HG03575 (cell line): ENCODE measurements at regions not wholly inside any gene's neighbourhood (a gene's known extent, or its start where the extent isn't known, plus 50 kb on each side); places are given as distances from the start of the nearest gene placed in this dataset.

Experiments used
- ATAC-seq: cut with Tn5 transposase; IDR thresholded peaks from one replicate; pipeline ENCODE4 v1.9.1; 2021; ENCODE audit not compliant: unreplicated experiment, insufficient number of reproducible peaks, low FRiP score; ENCODE audit errors: extremely low read depth

GRCh38 chr1:60402216-60402615, 328.6 kb upstream of the C1orf87 start:
- no peak for ATAC-seq

- peak; percentile 39 for ATAC-seq
Observed at GRCh38 chr1:60394436-60394835, 320.9 kb upstream of the C1orf87 start.

- ATAC-seq, result peak; percentile 54
Observed at GRCh38 chr1:60390593-60391282, 317.2 kb upstream of the C1orf87 start.

- ATAC-seq, result no peak
Observed at GRCh38 chr1:60388092-60388987, 314.8 kb upstream of the C1orf87 start.

GRCh38 chr1:60387175-60387574, 313.6 kb upstream of the C1orf87 start:
- ATAC-seq, result no peak

- no peak for ATAC-seq
Observed at GRCh38 chr1:60386249-60386648, 312.7 kb upstream of the C1orf87 start.

- ATAC-seq, result no peak
Observed at GRCh38 chr1:60376196-60376595, 302.6 kb upstream of the C1orf87 start.

GRCh38 chr1:60374537-60374936, 301.0 kb upstream of the C1orf87 start:
- no peak for ATAC-seq

GRCh38 chr1:60367532-60367931, 294.0 kb upstream of the C1orf87 start:
- ATAC-seq, result no peak

- no peak for ATAC-seq
Observed at GRCh38 chr1:60359431-60359830, 285.9 kb upstream of the C1orf87 start.

- ATAC-seq, result no peak
Observed at GRCh38 chr1:60350531-60350930, 277.0 kb upstream of the C1orf87 start.

GRCh38 chr1:60348884-60349283, 275.3 kb upstream of the C1orf87 start:
- ATAC-seq, result no peak

- ATAC-seq, result no peak
Observed at GRCh38 chr1:60345621-60346020, 272.1 kb upstream of the C1orf87 start.

GRCh38 chr1:60345049-60345448, 271.5 kb upstream of the C1orf87 start:
- no peak for ATAC-seq

GRCh38 chr1:60343736-60344135, 270.2 kb upstream of the C1orf87 start:
- no peak for ATAC-seq

GRCh38 chr1:60342569-60342968, 269.0 kb upstream of the C1orf87 start:
- no peak for ATAC-seq

- ATAC-seq, result no peak
Observed at GRCh38 chr1:60341274-60341673, 267.7 kb upstream of the C1orf87 start.

GRCh38 chr1:60331647-60332046, 258.1 kb upstream of the C1orf87 start:
- no peak for ATAC-seq

GRCh38 chr1:60329651-60330050, 256.1 kb upstream of the C1orf87 start:
- no peak for ATAC-seq

GRCh38 chr1:60311838-60312237, 238.3 kb upstream of the C1orf87 start:
- no peak for ATAC-seq
